Tibial artery (tissue), 4 donors: ENCODE measurements at regions not wholly inside any gene's neighbourhood (a gene's known extent, or its start where the extent isn't known, plus 50 kb on each side); places are given as distances from the start of the nearest gene placed in this dataset.

Experiments
- DNase-seq, 2 donors: peaks; one replicate each; pipeline ENCODE4 v3.0.0-alpha.2; 2019
- H3K27ac ChIP-seq, 2 donors: fragments of 200-600 bp; sonication (generic) in 1 of 2; 1 replicate in 1 of 2; 2 replicates in 1 of 2; pipeline ENCODE4 v1.5.1; 2018 to 2019; ENCODE audit warnings: mild to moderate bottlenecking in 1 of 2
- H3K27me3 ChIP-seq, 2 donors: fragments of 200-600 bp; sonication (generic) in 1 of 2; one replicate each; pipeline versions ENCODE4 v1.5.1 to v1.6.0; 2016 to 2019
- H3K36me3 ChIP-seq, 3 donors: fragments of 200-600 bp; sonication (generic) in 2 of 3; one replicate each; pipeline ENCODE4 v1.5.1; 2016 to 2019; ENCODE audit warnings: mild to moderate bottlenecking in 2 of 3
- H3K4me1 ChIP-seq, 4 donors: fragments of 200-600 bp; sonication (generic) in 2 of 4; 1 replicate in 3 of 4; 2 replicates in 1 of 4; pipeline ENCODE4 v1.5.1; 2016 to 2019
- H3K4me3 ChIP-seq, 2 donors: fragments of 200-600 bp; sonication (generic) in 1 of 2; 1 replicate in 1 of 2; 2 replicates in 1 of 2; pipeline ENCODE4 v1.5.1; 2018 to 2019; ENCODE audit warnings: mild to moderate bottlenecking in 2 of 2
- H3K9me3 ChIP-seq, 3 donors: fragments of 200-600 bp; sonication (generic) in 1 of 3; one replicate each; pipeline ENCODE4 v1.5.1; 2016 to 2019
- CTCF ChIP-seq, 2 experiments: fragments of 200-600 bp in 1 of 2; fragments of 450-650 bp in 1 of 2; IDR thresholded peaks; one replicate each; pipeline ENCODE4 v1.5.1; 2017 to 2019; ENCODE audit warnings: antibody characterized with exemption in 2 of 2, mild to moderate bottlenecking in 1 of 2, moderate library complexity in 1 of 2
- intact Hi-C: fragments of 100-400 bp; cut with DNase I; formaldehyde crosslinking; loops from one replicate; pipeline ENCODE4 v1.15.0; 2023; ENCODE audit warnings: low total_unique reads

- intact Hi-C loops = no loop called here
- Histone ChIP-seq H3K27ac (no peak overlapping the region), H3K27me3 (no peaks in the 10 kb centered on the region), H3K4me3 (no peak overlapping the region), H3K4me1 (peaks cover 0 to 8% (median 4%) of the 10 kb centered on the region in 4 donors), H3K9me3 (no peaks in the 10 kb centered on the region), H3K36me3 (no peaks in the 10 kb centered on the region)
- TF ChIP-seq CTCF (IDR thresholded peaks at IDR 0.05) = no peak
- DNase-seq = no peak
Observed at GRCh38 chr7:46719616-46720015, 798.5 kb upstream of the IGFBP3 start.

GRCh38 chr7:46716926-46717325 is 795.9 kb upstream of the IGFBP3 start:
- Histone ChIP-seq H3K9me3 (no peaks in the 10 kb centered on the region), H3K27me3 (no peaks in the 10 kb centered on the region), H3K4me3 (no peak overlapping the region), H3K27ac (no peak overlapping the region), H3K36me3 (no peaks in the 10 kb centered on the region), H3K4me1 (peaks cover 0 to 25% (median 11%) of the 10 kb centered on the region in 4 donors)
- DNase-seq = no peak
- intact Hi-C loops = no loop called here
- no peak for TF ChIP-seq CTCF (IDR thresholded peaks at IDR 0.05)

GRCh38 chr7:46715579-46715978 is 794.5 kb upstream of the IGFBP3 start:
- H3K36me3 ChIP-seq = no peaks in the 10 kb centered on the region
- H3K9me3 ChIP-seq = no peaks in the 10 kb centered on the region
- intact Hi-C loops = no loop called here
- no peak overlapping the region for H3K27ac ChIP-seq
- no peaks in the 10 kb centered on the region for H3K27me3 ChIP-seq
- no peak for DNase-seq
- TF ChIP-seq CTCF (IDR thresholded peaks at IDR 0.05) = no peak
- no peak overlapping the region for H3K4me3 ChIP-seq
- peaks cover 0 to 30% (median 11%) of the 10 kb centered on the region in 4 donors for H3K4me1 ChIP-seq

GRCh38 chr7:46714904-46715303 is 793.8 kb upstream of the IGFBP3 start:
- no peak for TF ChIP-seq CTCF (IDR thresholded peaks at IDR 0.05)
- Histone ChIP-seq H3K4me1 (peaks cover 0 to 31% (median 11%) of the 10 kb centered on the region in 4 donors), H3K27ac (no peak overlapping the region), H3K36me3 (no peaks in the 10 kb centered on the region), H3K9me3 (no peaks in the 10 kb centered on the region), H3K4me3 (no peak overlapping the region), H3K27me3 (no peaks in the 10 kb centered on the region)
- intact Hi-C loops = no loop called here
- DNase-seq = no peak

- Histone ChIP-seq H3K9me3 (no peaks in the 10 kb centered on the region), H3K4me3 (no peak overlapping the region), H3K36me3 (no peaks in the 10 kb centered on the region), H3K4me1 (peaks cover 0 to 31% (median 11%) of the 10 kb centered on the region in 4 donors), H3K27ac (peak overlapping the region in 1 of 2 donors; percentile 2), H3K27me3 (no peaks in the 10 kb centered on the region)
- intact Hi-C loops = no loop called here
- peak; percentile 25 to 68 for DNase-seq
- no peak for TF ChIP-seq CTCF (IDR thresholded peaks at IDR 0.05)
Observed at GRCh38 chr7:46713868-46714596, 793.0 kb upstream of the IGFBP3 start.
